IMR-90 (cell line): ENCODE measurements at regions not wholly inside any gene's neighbourhood (a gene's known extent, or its start where the extent isn't known, plus 50 kb on each side); places are given as distances from the start of the nearest gene placed in this dataset.
A peak's percentile ranks its signal among the peaks of the same experiment; 100 is the strongest.
"Not testable (repeated sequence)": the region's sequence is repeated elsewhere in the genome, so short reads cannot be mapped to it uniquely, and the experiment has no call there.

Source experiments
- ATAC-seq: fragments of 200-7000 bp; cut with Tn5 transposase; 2 replicates; pipeline ENCODE4 v1.9.1; 2020; ENCODE audit warnings: low read depth, mild to moderate bottlenecking, moderate library complexity
- BruUV-seq: library from RNA; stranded (reverse); fragments of 400-500 nt; replicated peaks from 2 replicates; lab custom pipeline; 2021; lab: Mats Ljungman, UMichigan
- CTCF ChIA-PET: fragments of 300-600 bp; formaldehyde crosslinking; extraction: SDS; loops from one replicate; lab custom pipeline; 2021; ENCODE audit warnings: antibody characterized with exemption; lab: Yijun Ruan, JAX
- POLR2A ChIA-PET: fragments of 300-600 bp; sonication (Branson Sonifier 250); formaldehyde crosslinking; loops from one replicate; lab custom pipeline; 2022; ENCODE audit warnings: antibody characterized with exemption; ENCODE audit not compliant: unreplicated experiment; lab: Charles Lee
- DNase-seq: peaks from one replicate; pipeline ENCODE4 v3.0.0; 2013
- H2AFZ ChIP-seq: replicated peaks from 2 replicates; pipeline ENCODE3; 2013; ENCODE audit warnings: low read length, mild to moderate bottlenecking; ENCODE audit not compliant: poor library complexity
- H2AK5ac ChIP-seq: 2 replicates; pipeline ENCODE4 v1.6.1; 2013; ENCODE audit warnings: low read depth, low read length, inconsistent platforms
- H2AK9ac ChIP-seq: replicated peaks from 2 replicates; pipeline ENCODE3; 2013; ENCODE audit warnings: mild to moderate bottlenecking, low read depth, low read length, moderate library complexity; ENCODE audit not compliant: poor library complexity
- H2BK120ac ChIP-seq: 2 replicates; pipeline ENCODE4 v1.6.1; 2013; ENCODE audit warnings: low read depth, low read length, inconsistent platforms
- H2BK15ac ChIP-seq: 3 replicates; pipeline ENCODE4 v1.6.1; 2013; ENCODE audit warnings: low read depth, low read length, inconsistent platforms
- H2BK20ac ChIP-seq: 2 replicates; pipeline ENCODE4 v1.6.1; 2013; ENCODE audit warnings: low read depth, mild to moderate bottlenecking, inconsistent platforms, low read length, moderate library complexity
- H2BK5ac ChIP-seq: 2 replicates; pipeline ENCODE4 v1.6.1; 2013; ENCODE audit warnings: mild to moderate bottlenecking, low read depth, low read length, inconsistent platforms; ENCODE audit not compliant: poor library complexity, severe bottlenecking
- H3K14ac ChIP-seq: replicated peaks from 2 replicates; pipeline ENCODE4 v1.6.1; 2013; ENCODE audit warnings: low read depth, low read length, inconsistent platforms
- H3K18ac ChIP-seq: 2 replicates; pipeline ENCODE4 v1.6.1; 2013; ENCODE audit warnings: low read depth, low read length, control low read depth
- H3K23ac ChIP-seq: 2 replicates; pipeline ENCODE4 v1.6.1; 2013; ENCODE audit warnings: low read depth, low read length, inconsistent platforms
- H3K27ac ChIP-seq: 2 replicates; pipeline ENCODE4 v1.5.1; 2013; ENCODE audit warnings: mild to moderate bottlenecking, control low read depth, low read length; ENCODE audit not compliant: insufficient read depth
- H3K27me3 ChIP-seq: 2 replicates; pipeline ENCODE4 v1.6.1; 2013; ENCODE audit warnings: low read length; ENCODE audit not compliant: control insufficient read depth, insufficient read depth
- H3K36me3 ChIP-seq: 2 replicates; pipeline ENCODE4 v1.6.1; 2013; ENCODE audit warnings: low read length, mixed read lengths; ENCODE audit not compliant: control insufficient read depth, insufficient read depth
- H3K4ac ChIP-seq: 2 replicates; pipeline ENCODE4 v1.6.1; 2013; ENCODE audit warnings: low read depth, low read length, inconsistent platforms
- H3K4me1 ChIP-seq: 2 replicates; pipeline ENCODE4 v1.6.1; 2013; ENCODE audit warnings: low read length, mixed read lengths; ENCODE audit not compliant: control insufficient read depth, insufficient read depth
- H3K4me2 ChIP-seq: 2 replicates; pipeline ENCODE4 v1.6.1; 2013; ENCODE audit warnings: low read depth, mild to moderate bottlenecking, control low read depth, low read length, moderate library complexity
- H3K4me3 ChIP-seq: 2 replicates; pipeline ENCODE4 v1.5.1; 2013; ENCODE audit warnings: low read depth, mild to moderate bottlenecking, control low read depth, low read length, moderate library complexity; ENCODE audit not compliant: insufficient read depth
- H3K56ac ChIP-seq: 2 replicates; pipeline ENCODE4 v1.6.1; 2013; ENCODE audit warnings: low read length, inconsistent platforms; ENCODE audit not compliant: insufficient read depth; ENCODE audit errors: extremely low read depth
- H3K79me1 ChIP-seq, 2 experiments: 2 replicates each; pipeline ENCODE4 v1.6.1; 2013; ENCODE audit warnings: low read length in 2 of 2, inconsistent platforms in 1 of 2, low read depth in 1 of 2
- H3K9ac ChIP-seq: 2 replicates; pipeline ENCODE4 v1.6.1; 2013; ENCODE audit warnings: low read depth, low read length, control low read depth
- H3K9me1 ChIP-seq: 2 replicates; pipeline ENCODE4 v1.6.1; 2013; ENCODE audit warnings: low read length, inconsistent platforms; ENCODE audit not compliant: insufficient read depth
- H3K9me3 ChIP-seq: 2 replicates; pipeline ENCODE4 v1.6.1; 2013; ENCODE audit warnings: low read length; ENCODE audit not compliant: control insufficient read depth, insufficient read depth
- H4K20me1 ChIP-seq: 2 replicates; pipeline ENCODE4 v1.6.1; 2013; ENCODE audit warnings: low read length, inconsistent platforms; ENCODE audit not compliant: insufficient read depth
- H4K5ac ChIP-seq: 2 replicates; pipeline ENCODE4 v1.6.1; 2013; ENCODE audit warnings: mild to moderate bottlenecking, low read depth, low read length, control low read depth
- H4K8ac ChIP-seq, 2 experiments: 2 replicates each; pipeline ENCODE4 v1.6.1; 2013; ENCODE audit warnings: low read depth in 2 of 2, low read length in 2 of 2, control low read depth in 1 of 2, inconsistent platforms in 1 of 2
- H4K91ac ChIP-seq: 2 replicates; pipeline ENCODE4 v1.6.1; 2013; ENCODE audit warnings: low read depth, low read length, inconsistent platforms; ENCODE audit not compliant: insufficient read depth
- WGBS, 2 experiments: methylation state at CpG; one replicate each; pipeline versions ENCODE4 v1.1.5 to v1.1.7; 2013; ENCODE audit warnings: missing lambda C conversion rate in 2 of 2; ENCODE audit not compliant: insufficient read length in 1 of 2; ENCODE audit errors: extremely low coverage in 2 of 2; 5-methylcytosine and 5-hydroxymethylcytosine counted together
- dilution Hi-C: fragments of 300-500 bp; cut with HindIII; formaldehyde crosslinking; loops from one replicate; pipeline ENCODE4 v1.14.3; 2018; ENCODE audit warnings: low sequenced_read_pairs; ENCODE audit not compliant: unreplicated experiment
- in situ Hi-C: fragments of 300-500 bp; cut with MboI; formaldehyde crosslinking; loops from 3 replicates; pipeline ENCODE4 v1.14.3; 2019; ENCODE audit warnings: low sequenced_read_pairs, inconsistent platforms, mixed read lengths
- intact Hi-C: fragments of 100-400 bp; cut with micrococcal nuclease; formaldehyde crosslinking; loops from 2 replicates; pipeline ENCODE4 v1.10.0; 2022

DNA sequence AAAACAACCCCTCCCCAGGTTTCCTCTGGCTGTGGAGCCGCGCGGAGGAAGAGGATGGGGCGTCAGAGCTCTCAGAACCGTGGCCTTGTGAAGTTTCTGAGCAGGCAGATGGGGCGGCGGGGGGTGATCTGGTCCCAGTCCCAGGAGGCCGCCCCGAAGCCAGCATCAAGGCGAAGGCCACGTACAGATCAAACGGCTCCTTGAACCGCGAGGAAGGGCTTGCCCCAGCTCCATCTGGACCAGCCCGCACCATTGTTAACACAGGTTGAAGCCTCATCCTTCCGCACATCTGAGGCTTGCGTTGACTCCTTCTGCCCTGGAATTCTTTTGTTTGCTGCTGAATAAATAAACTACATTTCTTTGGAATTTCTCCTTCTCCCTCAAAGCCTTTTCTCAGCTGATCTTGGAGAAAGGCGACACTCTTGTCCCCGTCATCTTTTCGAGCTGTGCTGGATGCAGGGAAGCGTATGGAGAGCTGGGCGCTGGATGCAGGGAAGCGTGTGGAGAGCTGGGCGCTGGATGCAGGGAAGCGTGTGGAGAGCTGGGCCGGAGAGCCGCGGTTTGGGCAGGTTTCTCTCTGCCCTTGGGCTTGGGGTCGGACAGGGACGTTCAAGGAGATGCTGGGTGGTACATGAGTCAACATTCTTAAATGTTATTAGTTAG is 53.6 kb upstream of the METTL9 start:
- BruUV-seq, H4K8ac ChIP-seq, H3K27me3 ChIP-seq, POLR2A ChIA-PET, H3K18ac ChIP-seq, H3K9me1 ChIP-seq, H2AFZ ChIP-seq, H3K4me1 ChIP-seq, H4K5ac ChIP-seq, H4K20me1 ChIP-seq, H3K36me3 ChIP-seq, H3K56ac ChIP-seq, H3K4me3 ChIP-seq, H3K23ac ChIP-seq, H2AK5ac ChIP-seq, H3K4me2 ChIP-seq, dilution Hi-C loops, H3K9me3 ChIP-seq, CTCF ChIA-PET, intact Hi-C loops, H2BK120ac ChIP-seq, H2BK15ac ChIP-seq, H3K14ac ChIP-seq, in situ Hi-C loops, H3K27ac ChIP-seq, H3K9ac ChIP-seq, H4K91ac ChIP-seq, H2AK9ac ChIP-seq, DNase-seq, H3K79me1 ChIP-seq, H3K4ac ChIP-seq, H2BK20ac ChIP-seq, H2BK5ac ChIP-seq: not testable (repeated sequence)
- WGBS, 2 experiments = no CpG with 5 or more reads among the region's 30 CpGs
- peak; percentile 18 for ATAC-seq

DNA sequence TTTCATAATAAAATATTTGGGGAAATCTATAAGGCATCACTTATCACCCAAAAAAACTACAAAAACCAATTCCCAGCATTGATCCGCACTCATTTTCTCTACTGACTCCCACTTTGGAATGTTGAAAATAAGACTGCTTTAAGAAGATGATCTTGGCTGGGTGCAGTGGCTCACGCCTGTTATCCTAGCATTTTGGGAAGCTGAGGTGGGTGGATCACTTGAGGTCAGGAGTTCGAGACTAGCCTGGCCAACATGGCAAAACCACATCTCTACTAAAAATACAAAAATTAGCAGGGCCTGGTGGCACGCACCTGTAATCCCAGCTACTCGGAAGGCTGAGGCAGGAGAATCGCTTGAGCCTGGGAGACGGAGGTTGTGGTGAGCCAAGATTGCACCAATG is 50.0 kb upstream of the METTL9 start:
- H3K9me3 ChIP-seq, H3K18ac ChIP-seq, H2BK15ac ChIP-seq, H3K27me3 ChIP-seq, H3K4me2 ChIP-seq, DNase-seq, POLR2A ChIA-PET, H4K5ac ChIP-seq, BruUV-seq, H4K20me1 ChIP-seq, H2AFZ ChIP-seq, H3K4me3 ChIP-seq, H3K14ac ChIP-seq, H2AK5ac ChIP-seq, H3K4ac ChIP-seq, dilution Hi-C loops, H3K36me3 ChIP-seq, H2BK20ac ChIP-seq, intact Hi-C loops, H3K4me1 ChIP-seq, H3K79me1 ChIP-seq, H4K91ac ChIP-seq, H3K9me1 ChIP-seq, H3K56ac ChIP-seq, ATAC-seq, CTCF ChIA-PET, H4K8ac ChIP-seq, in situ Hi-C loops, H3K9ac ChIP-seq, H2BK5ac ChIP-seq, H3K27ac ChIP-seq, H2BK120ac ChIP-seq, H2AK9ac ChIP-seq, H3K23ac ChIP-seq: not testable (repeated sequence)
- WGBS, 2 experiments = no CpG with 5 or more reads among the region's 7 CpGs
